ENCODE measurements at regions not wholly inside any gene's neighbourhood (a gene's known extent, or its start where the extent isn't known, plus 50 kb on each side); places are given as distances from the start of the nearest gene placed in this dataset.

GRCh38 chr15:88738796-88739195, 64.4 kb upstream of the ACAN start:
- TF ChIP-seq EZH2 (IDR thresholded peaks at IDR 0.05; ENCODE audit: insufficient read depth, poor library complexity, severe bottlenecking) (no peak), EZH2phosphoT487 (IDR thresholded peaks at IDR 0.05; ENCODE audit: insufficient read depth, low read depth) (no peak)

Measured in GM23248 (cell line).